ENCODE measurements at regions not wholly inside any gene's neighbourhood (a gene's known extent, or its start where the extent isn't known, plus 50 kb on each side); places are given as distances from the start of the nearest gene placed in this dataset.

DNA sequence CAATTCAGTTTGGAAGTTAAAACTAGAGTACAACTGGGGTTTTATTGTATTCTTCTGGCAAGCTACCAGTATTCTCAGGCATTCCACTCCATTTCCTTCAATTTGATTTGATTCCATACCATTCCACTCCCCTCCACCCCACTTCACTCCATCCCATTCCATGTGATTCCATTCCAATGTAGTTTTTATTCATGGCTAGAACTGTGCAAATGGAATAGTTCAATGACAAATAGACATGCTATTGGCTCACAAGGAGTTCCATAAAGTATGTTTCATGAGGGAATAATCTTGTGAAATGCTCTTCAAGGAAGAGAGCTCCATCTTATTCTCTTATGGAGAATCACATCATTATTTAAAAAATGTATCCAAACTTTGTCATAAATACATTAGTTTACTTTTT lies 285.0 kb upstream of the BMP2 start:
- Mint-ChIP-seq H3K4me3 (ENCODE audit: low read depth) (no peak overlapping the region), H3K27me3 (no peaks in the 10 kb centered on the region), H3K36me3 (ENCODE audit: insufficient read depth) (no peaks in the 10 kb centered on the region), H3K4me1 (ENCODE audit: low read depth) (peaks cover 7% of the 10 kb centered on the region), H3K9me3 (ENCODE audit: low read depth) (peaks cover 3% of the 10 kb centered on the region), H3K27ac (no peak overlapping the region)
- no peak for DNase-seq (ENCODE audit: low spot score, unreplicated experiment)
- TF ChIP-seq, protein P1, sequence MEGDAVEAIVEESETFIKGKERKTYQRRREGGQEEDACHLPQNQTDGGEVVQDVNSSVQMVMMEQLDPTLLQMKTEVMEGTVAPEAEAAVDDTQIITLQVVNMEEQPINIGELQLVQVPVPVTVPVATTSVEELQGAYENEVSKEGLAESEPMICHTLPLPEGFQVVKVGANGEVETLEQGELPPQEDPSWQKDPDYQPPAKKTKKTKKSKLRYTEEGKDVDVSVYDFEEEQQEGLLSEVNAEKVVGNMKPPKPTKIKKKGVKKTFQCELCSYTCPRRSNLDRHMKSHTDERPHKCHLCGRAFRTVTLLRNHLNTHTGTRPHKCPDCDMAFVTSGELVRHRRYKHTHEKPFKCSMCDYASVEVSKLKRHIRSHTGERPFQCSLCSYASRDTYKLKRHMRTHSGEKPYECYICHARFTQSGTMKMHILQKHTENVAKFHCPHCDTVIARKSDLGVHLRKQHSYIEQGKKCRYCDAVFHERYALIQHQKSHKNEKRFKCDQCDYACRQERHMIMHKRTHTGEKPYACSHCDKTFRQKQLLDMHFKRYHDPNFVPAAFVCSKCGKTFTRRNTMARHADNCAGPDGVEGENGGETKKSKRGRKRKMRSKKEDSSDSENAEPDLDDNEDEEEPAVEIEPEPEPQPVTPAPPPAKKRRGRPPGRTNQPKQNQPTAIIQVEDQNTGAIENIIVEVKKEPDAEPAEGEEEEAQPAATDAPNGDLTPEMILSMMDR (IDR thresholded peaks at IDR 0.05; ENCODE audit: unreplicated experiment): no peak

DNA sequence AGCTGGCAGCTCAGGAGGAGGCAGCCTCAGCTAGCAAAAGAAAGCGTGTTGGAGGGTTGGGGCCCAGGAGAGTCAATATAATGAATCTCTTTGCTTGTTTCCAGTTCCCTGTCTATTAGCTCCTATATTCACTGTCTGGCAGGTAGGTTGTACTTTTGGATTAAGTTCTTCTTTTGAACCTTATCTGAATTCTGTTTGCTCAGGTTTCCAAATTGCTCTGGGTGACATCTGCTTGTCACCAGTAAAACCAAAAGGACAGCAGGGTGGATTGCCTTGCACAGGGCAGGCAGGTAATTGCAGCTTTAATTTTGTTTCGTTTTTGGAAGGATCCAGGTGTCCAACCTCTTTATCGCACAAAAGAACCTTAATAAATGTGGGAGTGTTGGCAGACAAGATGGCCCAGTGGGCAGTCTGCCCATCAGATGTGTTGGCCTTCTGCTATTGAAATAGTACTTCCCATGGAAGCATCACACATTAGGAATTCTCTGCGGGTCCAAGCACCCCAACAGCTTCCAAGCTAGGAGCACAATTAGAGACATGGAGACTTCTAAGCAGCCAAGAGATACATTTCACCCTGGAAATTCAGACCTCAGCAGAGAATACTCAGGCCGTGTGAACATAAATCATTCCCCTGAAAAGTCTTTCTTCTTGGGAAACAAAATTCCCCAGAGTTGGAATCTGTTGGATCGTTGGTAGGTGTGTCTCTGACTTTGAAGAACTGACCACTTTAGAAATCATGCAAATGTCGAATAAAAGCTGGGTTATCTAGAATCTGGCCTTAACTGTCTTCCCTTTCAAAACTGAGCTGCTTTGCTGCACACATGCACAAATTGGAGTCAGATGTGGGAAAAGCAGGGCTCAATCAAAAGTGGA lies 286.9 kb upstream of the BMP2 start:
- Mint-ChIP-seq H3K36me3 (ENCODE audit: insufficient read depth) (no peaks in the 10 kb centered on the region), H3K27ac (no peak overlapping the region), H3K4me3 (ENCODE audit: low read depth) (no peak overlapping the region), H3K27me3 (no peaks in the 10 kb centered on the region), H3K9me3 (ENCODE audit: low read depth) (peaks cover 3% of the 10 kb centered on the region), H3K4me1 (ENCODE audit: low read depth) (peaks cover 7% of the 10 kb centered on the region)
- no peak for DNase-seq (ENCODE audit: low spot score, unreplicated experiment)
- TF ChIP-seq, protein P1 (IDR thresholded peaks at IDR 0.05; ENCODE audit: unreplicated experiment): no peak

DNA sequence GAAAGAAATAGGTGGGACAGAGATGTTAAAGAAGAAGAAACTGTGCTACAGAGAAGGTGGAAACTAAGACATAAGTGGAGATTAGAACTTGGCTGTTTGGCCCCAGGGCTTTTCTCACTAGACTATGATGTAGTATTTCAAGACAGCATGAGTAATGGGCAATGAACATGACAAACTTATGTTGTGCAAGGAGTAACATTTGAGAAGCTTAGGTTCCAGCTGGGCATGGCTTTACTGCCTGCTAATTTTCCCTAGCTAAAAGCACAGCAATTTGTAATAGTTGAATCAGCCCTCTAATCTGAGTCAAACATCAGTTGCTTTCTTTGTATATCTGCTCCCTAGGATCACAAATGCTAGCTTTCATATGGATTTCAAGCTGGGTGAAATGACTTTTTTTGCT lies 294.3 kb upstream of the BMP2 start:
- Mint-ChIP-seq H3K27me3 (no peaks in the 10 kb centered on the region), H3K4me1 (ENCODE audit: low read depth) (no peaks in the 10 kb centered on the region), H3K4me3 (ENCODE audit: low read depth) (no peak overlapping the region), H3K9me3 (ENCODE audit: low read depth) (peaks cover 1% of the 10 kb centered on the region), H3K27ac (no peak overlapping the region), H3K36me3 (ENCODE audit: insufficient read depth) (no peaks in the 10 kb centered on the region)
- TF ChIP-seq, protein P1 (IDR thresholded peaks at IDR 0.05; ENCODE audit: unreplicated experiment): no peak
- no peak for DNase-seq (ENCODE audit: low spot score, unreplicated experiment)

DNA sequence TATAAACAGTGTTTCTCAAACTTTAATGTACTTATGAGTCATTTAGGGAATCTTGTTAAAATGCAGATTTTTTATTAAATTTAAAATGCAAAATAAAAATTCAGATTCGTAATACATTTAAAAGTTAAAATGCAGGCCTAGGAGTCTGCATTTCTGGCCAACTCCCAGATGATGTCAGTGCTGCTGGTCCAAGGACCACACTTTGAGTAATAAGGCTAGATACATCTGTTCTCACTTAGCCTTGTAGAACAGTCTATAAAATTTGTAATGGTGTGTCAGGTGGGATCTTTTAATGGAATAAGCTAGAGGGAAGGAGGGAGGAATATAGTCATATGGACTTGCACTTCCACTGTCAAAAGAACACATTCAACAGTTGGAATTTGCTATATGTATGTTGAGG lies 295.6 kb upstream of the BMP2 start:
- TF ChIP-seq, protein P1 (IDR thresholded peaks at IDR 0.05; ENCODE audit: unreplicated experiment): no peak
- Mint-ChIP-seq H3K4me3 (ENCODE audit: low read depth) (no peak overlapping the region), H3K27me3 (no peaks in the 10 kb centered on the region), H3K9me3 (ENCODE audit: low read depth) (no peaks in the 10 kb centered on the region), H3K36me3 (ENCODE audit: insufficient read depth) (no peaks in the 10 kb centered on the region), H3K4me1 (ENCODE audit: low read depth) (no peaks in the 10 kb centered on the region), H3K27ac (no peak overlapping the region)
- no peak for DNase-seq (ENCODE audit: low spot score, unreplicated experiment)

DNA sequence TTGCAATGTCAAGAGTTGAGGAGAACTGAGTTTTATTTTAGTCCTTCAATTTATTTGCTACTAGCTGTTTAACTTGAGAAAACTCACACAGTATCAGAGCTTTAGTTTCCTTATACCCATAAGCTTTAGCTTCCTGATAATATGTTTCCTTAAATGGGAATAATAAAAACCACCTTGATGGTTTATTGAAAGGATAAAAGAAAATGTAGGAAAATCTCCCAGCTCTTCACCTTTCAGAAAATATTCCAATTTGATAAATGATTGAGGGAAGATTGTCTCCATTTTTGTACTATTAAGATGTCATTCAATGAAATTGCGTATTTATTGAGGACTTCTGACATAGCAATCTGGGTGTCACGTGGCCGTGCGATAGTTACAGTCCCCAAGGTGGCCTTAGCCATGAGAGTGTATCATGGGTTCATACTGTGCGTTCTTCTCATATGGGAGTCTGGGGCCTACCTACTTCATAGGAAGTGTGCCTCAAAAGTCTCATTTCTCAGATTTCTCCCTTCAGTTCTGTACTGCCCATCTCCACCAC lies 296.3 kb upstream of the BMP2 start:
- no peaks in the 10 kb centered on the region for H3K9me3 Mint-ChIP-seq (ENCODE audit: low read depth)
- H3K27me3 Mint-ChIP-seq: no peaks in the 10 kb centered on the region
- DNase-seq (ENCODE audit: low spot score, unreplicated experiment): no peak
- H3K36me3 Mint-ChIP-seq (ENCODE audit: insufficient read depth): no peaks in the 10 kb centered on the region
- no peak overlapping the region for H3K4me3 Mint-ChIP-seq (ENCODE audit: low read depth)
- TF ChIP-seq, protein P1 (IDR thresholded peaks at IDR 0.05; ENCODE audit: unreplicated experiment): no peak
- H3K27ac Mint-ChIP-seq: no peak overlapping the region
- H3K4me1 Mint-ChIP-seq (ENCODE audit: low read depth): no peaks in the 10 kb centered on the region
